ENCODE measurements at regions not wholly inside any gene's neighbourhood (a gene's known extent, or its start where the extent isn't known, plus 50 kb on each side); places are given as distances from the start of the nearest gene placed in this dataset.

DNA sequence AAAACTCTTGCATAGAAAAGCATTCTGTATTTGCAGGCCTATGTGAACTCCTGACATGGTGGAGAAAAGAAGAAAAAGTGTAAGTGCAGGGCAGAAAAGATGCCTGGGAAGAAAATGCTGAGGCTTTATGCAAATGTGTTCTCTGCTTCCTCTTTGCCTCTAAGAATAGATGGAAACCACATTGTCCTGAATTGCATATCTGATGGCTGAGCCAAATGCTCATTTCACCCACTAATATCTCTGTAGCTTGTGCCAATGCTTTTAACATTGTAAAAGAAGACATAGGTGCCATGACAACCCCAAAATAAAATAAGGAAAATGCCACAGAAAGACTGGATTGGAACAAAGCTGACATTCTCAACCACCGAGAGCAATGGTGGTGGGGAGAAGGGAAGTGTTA, 307.4 kb downstream of the GRIA2 start:
- TF ChIP-seq, protein P1, sequence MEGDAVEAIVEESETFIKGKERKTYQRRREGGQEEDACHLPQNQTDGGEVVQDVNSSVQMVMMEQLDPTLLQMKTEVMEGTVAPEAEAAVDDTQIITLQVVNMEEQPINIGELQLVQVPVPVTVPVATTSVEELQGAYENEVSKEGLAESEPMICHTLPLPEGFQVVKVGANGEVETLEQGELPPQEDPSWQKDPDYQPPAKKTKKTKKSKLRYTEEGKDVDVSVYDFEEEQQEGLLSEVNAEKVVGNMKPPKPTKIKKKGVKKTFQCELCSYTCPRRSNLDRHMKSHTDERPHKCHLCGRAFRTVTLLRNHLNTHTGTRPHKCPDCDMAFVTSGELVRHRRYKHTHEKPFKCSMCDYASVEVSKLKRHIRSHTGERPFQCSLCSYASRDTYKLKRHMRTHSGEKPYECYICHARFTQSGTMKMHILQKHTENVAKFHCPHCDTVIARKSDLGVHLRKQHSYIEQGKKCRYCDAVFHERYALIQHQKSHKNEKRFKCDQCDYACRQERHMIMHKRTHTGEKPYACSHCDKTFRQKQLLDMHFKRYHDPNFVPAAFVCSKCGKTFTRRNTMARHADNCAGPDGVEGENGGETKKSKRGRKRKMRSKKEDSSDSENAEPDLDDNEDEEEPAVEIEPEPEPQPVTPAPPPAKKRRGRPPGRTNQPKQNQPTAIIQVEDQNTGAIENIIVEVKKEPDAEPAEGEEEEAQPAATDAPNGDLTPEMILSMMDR (IDR thresholded peaks at IDR 0.05; ENCODE audit: control insufficient read depth, insufficient read depth, low read depth, low read length, missing control alignments) = no peak
- DNase-seq (ENCODE audit: low read depth) = no peak
- no peak overlapping the region for H3K4me3 ChIP-seq (ENCODE audit: control insufficient read depth, low read depth, low read length)

DNA sequence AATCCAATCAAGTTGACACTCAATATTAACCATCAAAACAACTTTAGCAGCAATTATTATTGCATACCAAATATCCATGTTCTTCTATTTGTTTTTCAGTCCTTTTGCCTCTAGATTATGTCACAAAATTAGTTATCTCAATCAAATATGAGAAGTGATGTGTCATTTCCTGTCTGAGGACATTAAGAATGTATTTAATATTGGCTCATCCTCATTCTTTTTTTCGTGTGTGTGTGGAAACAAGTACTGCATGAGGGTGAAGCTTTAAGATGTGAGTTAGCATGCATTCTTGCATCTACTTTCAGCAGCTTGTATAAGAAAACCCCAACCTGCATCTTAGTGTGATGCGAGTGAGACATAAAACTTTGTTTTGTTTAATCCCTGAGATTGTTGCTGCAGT, 301.4 kb downstream of the GRIA2 start:
- TF ChIP-seq, protein P1 (IDR thresholded peaks at IDR 0.05; ENCODE audit: control insufficient read depth, insufficient read depth, low read depth, low read length, missing control alignments) = no peak
- DNase-seq (ENCODE audit: low read depth) = no peak
- no peak overlapping the region for H3K4me3 ChIP-seq (ENCODE audit: control insufficient read depth, low read depth, low read length)

DNA sequence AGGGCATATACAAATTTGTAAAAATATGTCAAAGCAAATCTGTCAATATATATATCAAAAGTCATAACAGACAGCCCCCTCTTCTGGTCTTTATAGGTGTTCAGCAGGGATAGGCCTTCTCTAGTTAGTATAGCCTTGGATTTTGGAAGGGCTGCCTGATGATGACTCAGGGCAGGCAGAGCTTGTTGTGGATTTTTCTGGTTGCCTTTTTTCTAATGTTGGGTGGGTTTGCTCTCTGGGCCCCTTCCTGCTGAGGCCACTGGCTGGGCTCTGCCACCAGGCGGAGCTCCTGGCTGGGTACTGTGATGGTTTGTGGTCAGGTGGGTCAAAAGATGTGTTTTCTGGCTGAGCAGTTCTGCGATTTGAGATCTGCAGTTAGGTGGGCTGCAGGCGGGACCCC, 294.2 kb downstream of the GRIA2 start:
- TF ChIP-seq, protein P1 (IDR thresholded peaks at IDR 0.05; ENCODE audit: control insufficient read depth, insufficient read depth, low read depth, low read length, missing control alignments) = no peak
- no peak for DNase-seq (ENCODE audit: low read depth)
- no peak overlapping the region for H3K4me3 ChIP-seq (ENCODE audit: control insufficient read depth, low read depth, low read length)

DNA sequence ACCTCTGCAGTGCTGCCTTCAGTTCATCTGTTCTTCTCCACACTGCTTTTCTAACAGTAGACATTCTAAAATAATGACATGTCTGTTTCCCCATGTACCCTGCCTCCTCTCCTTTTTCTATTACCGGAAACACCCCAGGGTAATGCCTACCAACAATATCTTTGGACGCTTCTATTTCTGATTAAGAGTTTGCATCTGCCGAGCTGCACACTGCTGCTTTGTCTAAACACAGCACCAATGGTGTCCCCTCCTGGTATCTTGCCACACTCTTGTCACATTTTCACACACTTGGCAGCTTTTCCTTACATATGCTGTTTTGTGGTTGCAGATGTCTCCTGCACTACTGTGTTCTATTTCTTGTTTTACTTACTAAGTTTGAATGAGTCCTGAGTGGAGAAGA, 288.8 kb downstream of the GRIA2 start:
- H3K4me3 ChIP-seq (ENCODE audit: control insufficient read depth, low read depth, low read length) = no peak overlapping the region
- DNase-seq (ENCODE audit: low read depth) = no peak
- TF ChIP-seq, protein P1 (IDR thresholded peaks at IDR 0.05; ENCODE audit: control insufficient read depth, insufficient read depth, low read depth, low read length, missing control alignments) = no peak

DNA sequence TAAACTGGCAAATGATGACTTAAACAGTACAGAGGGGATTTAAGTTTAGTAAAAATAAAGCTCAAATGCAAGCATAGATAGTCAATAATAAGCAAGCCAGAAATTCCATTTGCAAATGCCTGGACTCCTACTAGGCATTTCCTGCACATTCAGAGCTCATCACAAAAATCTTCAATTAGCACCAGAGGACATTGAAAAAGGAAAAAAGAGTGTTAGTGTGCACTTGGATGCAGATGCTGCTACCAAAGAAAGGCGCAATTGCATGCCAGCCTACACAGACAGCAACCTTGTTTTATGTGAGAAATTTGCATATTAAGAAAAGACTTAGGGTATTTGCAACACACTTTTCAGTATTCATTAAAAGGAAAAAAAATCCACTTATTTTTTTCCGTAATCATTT, 282.1 kb downstream of the GRIA2 start:
- TF ChIP-seq, protein P1 (IDR thresholded peaks at IDR 0.05; ENCODE audit: control insufficient read depth, insufficient read depth, low read depth, low read length, missing control alignments) = no peak
- DNase-seq (ENCODE audit: low read depth) = no peak

DNA sequence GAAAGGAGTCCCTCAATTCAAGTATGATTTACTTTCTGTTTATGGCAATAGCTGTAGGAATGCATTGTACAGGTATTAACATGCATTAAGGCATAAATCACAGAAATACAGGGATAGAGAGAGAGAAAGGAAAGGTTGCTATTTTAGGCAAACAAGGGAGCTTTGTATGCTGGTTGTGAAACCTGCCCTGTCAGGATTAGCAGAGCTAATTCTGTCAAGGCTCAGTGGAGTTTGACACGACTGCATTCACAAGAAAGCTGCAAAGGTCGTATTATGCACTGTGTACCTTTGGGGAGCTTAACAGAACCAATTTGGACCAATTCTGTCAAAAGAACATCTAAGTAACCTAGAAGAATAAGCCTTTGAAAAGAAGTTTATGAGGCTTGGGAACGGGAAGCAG, 239.3 kb downstream of the GRIA2 start:
- DNase-seq (ENCODE audit: low read depth) = no peak
- H3K4me3 ChIP-seq (ENCODE audit: control insufficient read depth, low read depth, low read length) = no peak overlapping the region
- TF ChIP-seq, protein P1 (IDR thresholded peaks at IDR 0.05; ENCODE audit: control insufficient read depth, insufficient read depth, low read depth, low read length, missing control alignments) = no peak

More for the DNA sequence above, 282.1 kb downstream of the GRIA2 start:
- H3K4me3 ChIP-seq (ENCODE audit: control insufficient read depth, low read depth, low read length) = no peak overlapping the region

DNA sequence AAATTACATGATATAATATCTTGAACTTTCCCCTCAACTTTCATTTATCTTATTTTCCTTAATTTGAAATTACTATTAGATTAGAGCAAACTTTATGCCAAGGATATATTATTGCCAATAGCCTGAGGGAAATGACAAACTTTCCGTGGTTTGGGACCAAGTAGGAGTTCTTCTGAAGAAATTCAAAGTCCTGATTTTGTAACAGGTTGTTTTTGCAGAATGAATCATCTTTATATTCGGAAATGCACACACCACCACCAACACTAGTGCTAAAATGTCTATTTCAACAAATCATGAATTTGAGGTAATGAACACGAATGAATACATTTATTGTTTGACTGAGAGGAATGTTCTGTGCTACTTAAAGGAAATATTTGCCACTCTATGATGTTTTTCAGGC, 226.7 kb downstream of the GRIA2 start:
- no peak for DNase-seq (ENCODE audit: low read depth)
- TF ChIP-seq, protein P1 (IDR thresholded peaks at IDR 0.05; ENCODE audit: control insufficient read depth, insufficient read depth, low read depth, low read length, missing control alignments) = no peak
- H3K4me3 ChIP-seq (ENCODE audit: control insufficient read depth, low read depth, low read length) = no peak overlapping the region
